ENCODE measurements at regions not wholly inside any gene's neighbourhood (a gene's known extent, or its start where the extent isn't known, plus 50 kb on each side); places are given as distances from the start of the nearest gene placed in this dataset.

GRCh38 chr17:14011740-14012405, 57.4 kb upstream of the COX10 start:
- Histone ChIP-seq H3K4me1 (ENCODE audit: control insufficient read depth, insufficient read depth, low read length) (peaks cover 22% of the 10 kb centered on the region), H3K4me3 (ENCODE audit: low read depth, low read length) (no peak overlapping the region), H3K27me3 (ENCODE audit: control insufficient read depth, insufficient read depth, low read length) (no peaks in the 10 kb centered on the region), H3K27ac (ENCODE audit: low read depth, low read length) (no peak overlapping the region), H3K9ac (ENCODE audit: low read depth, low read length) (no peak overlapping the region), H3K9me3 (ENCODE audit: control insufficient read depth, insufficient read depth, low read length) (no peaks in the 10 kb centered on the region), H3K36me3 (ENCODE audit: control insufficient read depth, insufficient read depth, low read length) (no peaks in the 10 kb centered on the region)

DNA sequence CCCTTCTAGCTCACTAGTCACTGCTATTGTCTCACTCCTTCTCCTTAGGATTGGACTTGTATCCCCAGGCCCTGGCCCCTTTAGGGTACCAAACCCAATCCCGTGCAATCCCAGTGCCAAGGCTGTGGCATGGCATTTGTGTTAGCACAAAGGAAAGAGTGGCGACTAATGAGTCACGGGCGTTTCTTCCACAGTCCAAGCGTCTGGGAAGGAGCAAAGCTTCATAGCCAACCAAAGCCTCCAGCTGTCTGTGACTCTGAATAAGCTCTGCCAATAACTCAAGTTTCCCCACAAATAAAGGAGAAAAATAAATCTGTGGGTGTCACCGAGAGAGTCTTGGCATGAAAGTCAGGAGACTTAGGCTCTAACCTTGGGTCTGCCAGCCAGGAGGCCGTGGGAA, 54.6 kb upstream of the COX10 start:
- H3K4me1 ChIP-seq (ENCODE audit: control insufficient read depth, insufficient read depth, low read length): peaks cover 16% of the 10 kb centered on the region
- H3K27ac ChIP-seq (ENCODE audit: low read depth, low read length): no peak overlapping the region
- no peaks in the 10 kb centered on the region for H3K36me3 ChIP-seq (ENCODE audit: control insufficient read depth, insufficient read depth, low read length)
- no peak overlapping the region for H3K4me3 ChIP-seq (ENCODE audit: low read depth, low read length)
- H3K9ac ChIP-seq (ENCODE audit: low read depth, low read length): no peak overlapping the region
- H3K27me3 ChIP-seq (ENCODE audit: control insufficient read depth, insufficient read depth, low read length): no peaks in the 10 kb centered on the region
- no peaks in the 10 kb centered on the region for H3K9me3 ChIP-seq (ENCODE audit: control insufficient read depth, insufficient read depth, low read length)

GRCh38 chr17:14015271-14015670, 54.0 kb upstream of the COX10 start:
- Histone ChIP-seq H3K27ac (ENCODE audit: low read depth, low read length) (no peak overlapping the region), H3K27me3 (ENCODE audit: control insufficient read depth, insufficient read depth, low read length) (no peaks in the 10 kb centered on the region), H3K4me3 (ENCODE audit: low read depth, low read length) (no peak overlapping the region), H3K9ac (ENCODE audit: low read depth, low read length) (no peak overlapping the region), H3K9me3 (ENCODE audit: control insufficient read depth, insufficient read depth, low read length) (no peaks in the 10 kb centered on the region), H3K36me3 (ENCODE audit: control insufficient read depth, insufficient read depth, low read length) (no peaks in the 10 kb centered on the region), H3K4me1 (ENCODE audit: control insufficient read depth, insufficient read depth, low read length) (peaks cover 10% of the 10 kb centered on the region)

DNA sequence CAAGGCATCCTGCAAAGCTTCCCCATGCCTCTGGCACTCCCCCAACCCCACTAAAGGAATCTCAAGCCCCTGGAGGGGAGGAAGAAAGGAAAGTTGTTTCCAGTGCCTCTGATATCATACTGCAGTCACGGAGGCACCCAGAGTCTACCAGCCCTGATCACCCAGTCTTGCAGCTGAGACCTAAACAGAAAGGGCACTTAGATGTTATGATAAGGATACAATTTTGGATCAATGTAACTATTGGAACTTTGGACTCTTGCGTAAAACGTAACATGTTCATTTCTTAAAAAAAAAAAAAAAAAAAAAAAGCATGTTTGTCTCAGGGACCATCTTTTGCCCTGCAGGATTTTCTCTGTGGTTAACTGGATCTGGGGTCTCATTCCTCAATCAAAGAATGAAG, 52.4 kb upstream of the COX10 start:
- no peaks in the 10 kb centered on the region for H3K4me1 ChIP-seq (ENCODE audit: control insufficient read depth, insufficient read depth, low read length)
- H3K27me3 ChIP-seq (ENCODE audit: control insufficient read depth, insufficient read depth, low read length): no peaks in the 10 kb centered on the region
- H3K9me3 ChIP-seq (ENCODE audit: control insufficient read depth, insufficient read depth, low read length): no peaks in the 10 kb centered on the region
- H3K36me3 ChIP-seq (ENCODE audit: control insufficient read depth, insufficient read depth, low read length): no peaks in the 10 kb centered on the region
- no peak overlapping the region for H3K9ac ChIP-seq (ENCODE audit: low read depth, low read length)
- H3K4me3 ChIP-seq (ENCODE audit: low read depth, low read length): no peak overlapping the region
- no peak overlapping the region for H3K27ac ChIP-seq (ENCODE audit: low read depth, low read length)

GRCh38 chr17:14019186-14019956, 49.9 kb upstream of the COX10 start:
- Histone ChIP-seq H3K9me3 (ENCODE audit: control insufficient read depth, insufficient read depth, low read length) (no peaks in the 10 kb centered on the region), H3K27ac (ENCODE audit: low read depth, low read length) (no peak overlapping the region), H3K4me1 (ENCODE audit: control insufficient read depth, insufficient read depth, low read length) (no peaks in the 10 kb centered on the region), H3K27me3 (ENCODE audit: control insufficient read depth, insufficient read depth, low read length) (no peaks in the 10 kb centered on the region), H3K36me3 (ENCODE audit: control insufficient read depth, insufficient read depth, low read length) (no peaks in the 10 kb centered on the region), H3K4me3 (ENCODE audit: low read depth, low read length) (no peak overlapping the region), H3K9ac (ENCODE audit: low read depth, low read length) (no peak overlapping the region)
